HG03457 (cell line): ENCODE measurements at regions not wholly inside any gene's neighbourhood (a gene's known extent, or its start where the extent isn't known, plus 50 kb on each side); places are given as distances from the start of the nearest gene placed in this dataset.

Experiments
- ATAC-seq: cut with Tn5 transposase; IDR thresholded peaks from one replicate; pipeline ENCODE4 v1.9.1; 2021; ENCODE audit warnings: moderate number of reproducible peaks; ENCODE audit not compliant: unreplicated experiment

GRCh38 chr2:183991968-183992367 lies 606.4 kb upstream of the ZNF804A start:
- no peak for ATAC-seq

DNA sequence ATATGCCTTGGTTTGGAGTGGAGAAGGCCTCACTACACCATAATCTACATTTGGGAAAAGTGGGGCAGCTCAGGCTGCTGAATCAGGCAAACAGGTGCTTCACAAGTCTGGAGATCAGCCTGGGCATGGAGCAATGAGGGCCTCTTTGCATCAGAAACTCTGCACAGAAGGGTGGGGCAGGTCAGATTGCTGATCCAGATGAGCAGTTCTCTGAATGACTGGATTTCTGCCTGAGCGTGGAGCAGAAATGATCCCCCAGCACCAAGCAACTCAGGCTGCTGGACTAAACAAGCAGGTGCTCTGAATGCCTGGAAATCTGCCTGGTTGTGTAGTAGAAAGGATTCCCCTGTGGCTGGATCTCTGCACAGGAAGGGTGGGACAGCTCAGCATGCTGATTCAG lies 605.3 kb upstream of the ZNF804A start:
- ATAC-seq = peak; percentile 49

DNA sequence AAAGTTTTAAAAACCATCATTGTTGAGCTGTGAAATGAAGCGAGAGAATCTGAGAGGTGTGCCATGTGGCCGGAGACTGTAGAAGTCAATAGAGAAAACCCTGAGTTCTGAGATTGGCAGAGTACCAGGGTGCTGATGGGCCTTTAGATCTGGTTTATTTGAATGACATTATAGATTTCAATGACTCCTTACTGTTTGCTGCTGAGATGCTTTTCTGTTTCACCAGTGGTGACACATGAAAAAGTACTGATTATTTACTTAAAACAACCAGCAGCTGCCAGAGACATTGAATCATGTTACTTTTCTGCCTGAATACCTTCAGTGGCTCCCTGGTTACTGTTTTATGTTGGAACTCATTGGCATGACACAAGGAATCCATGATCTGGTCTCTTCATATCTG lies 602.7 kb upstream of the ZNF804A start:
- ATAC-seq = no peak

DNA sequence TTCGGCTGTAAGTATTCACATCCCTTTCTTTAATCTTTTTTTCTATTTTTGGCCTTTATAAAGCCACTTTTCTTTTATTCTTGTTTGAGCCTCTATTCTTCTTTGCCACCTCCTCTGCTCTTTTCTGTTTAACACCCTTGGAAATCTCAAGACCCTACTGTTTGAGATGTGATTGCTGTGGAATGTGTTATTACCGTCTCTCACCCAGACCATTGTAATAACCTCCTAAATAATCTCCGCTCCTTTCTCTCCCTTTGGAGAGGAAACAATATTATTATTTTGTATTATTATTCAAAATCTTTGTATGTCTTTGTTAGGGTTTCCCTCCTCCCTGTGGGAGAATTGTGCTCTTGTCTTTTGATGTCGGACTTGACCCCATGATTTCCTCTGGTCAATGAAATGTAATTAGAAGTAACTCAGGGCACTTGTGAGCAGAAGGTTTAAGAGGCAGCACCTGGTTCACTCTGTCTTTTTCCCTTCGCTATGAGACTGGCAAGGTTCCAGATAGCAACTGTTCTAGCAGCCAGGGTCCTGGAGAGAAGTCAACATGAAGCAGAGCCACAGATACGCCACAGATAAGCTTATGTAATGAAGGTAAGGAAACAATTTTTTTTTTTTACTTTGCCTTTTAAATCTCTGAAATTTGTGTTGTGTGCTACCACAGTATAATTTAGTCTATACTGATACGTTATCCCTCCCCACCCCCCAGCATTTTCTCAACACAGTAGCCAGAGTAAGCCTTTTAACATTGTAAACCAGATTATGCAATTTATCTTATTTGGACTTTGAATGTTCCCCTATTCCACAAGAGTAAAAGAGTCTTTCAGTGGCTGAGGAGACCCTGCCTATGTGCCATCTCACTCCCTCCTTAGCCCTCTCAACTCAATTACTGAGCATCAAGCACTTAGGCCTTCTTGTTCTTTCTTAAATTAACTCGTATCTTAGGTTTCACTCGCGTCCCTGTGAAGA lies 601.2 kb upstream of the ZNF804A start:
- no peak for ATAC-seq

DNA sequence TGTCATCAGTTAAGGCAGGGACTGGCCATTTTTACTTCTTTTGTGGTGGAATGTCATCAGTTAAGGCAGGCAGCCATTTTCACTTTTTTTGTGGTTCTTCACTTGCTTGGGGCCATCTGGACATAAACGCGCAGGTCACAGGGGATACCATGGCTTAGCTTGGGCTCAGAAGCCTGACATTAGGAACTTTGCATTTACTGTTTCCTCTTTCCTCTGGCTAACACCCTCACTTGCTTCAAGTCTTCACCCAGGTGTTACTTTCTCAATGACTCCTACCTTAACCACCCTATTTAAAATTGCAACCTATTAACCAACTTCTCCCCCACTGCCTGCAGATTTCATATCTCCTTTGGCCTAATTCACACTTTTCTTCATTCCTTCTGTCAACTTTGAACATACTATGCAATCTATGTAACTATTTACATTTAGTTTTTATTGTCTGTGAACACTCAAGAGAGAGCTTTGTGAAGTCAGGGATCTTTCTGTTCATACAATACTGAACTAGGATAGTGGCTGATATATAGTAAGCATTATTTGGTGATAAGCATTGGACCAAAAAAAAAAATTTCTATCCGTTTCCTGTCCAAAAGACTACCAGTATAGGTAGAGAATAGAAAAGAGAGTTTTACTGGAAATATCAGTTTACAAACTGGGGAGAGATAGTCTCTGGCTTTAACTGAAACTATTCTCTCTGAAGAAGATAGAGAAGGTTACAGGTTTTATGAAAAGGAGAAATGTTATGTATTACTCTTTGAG lies 600.1 kb upstream of the ZNF804A start:
- ATAC-seq = peak; percentile 98

GRCh38 chr2:183998797-183999190 lies 599.5 kb upstream of the ZNF804A start:
- ATAC-seq = no peak

GRCh38 chr2:184004289-184004947 lies 593.9 kb upstream of the ZNF804A start:
- ATAC-seq = peak; percentile 95

GRCh38 chr2:184004948-184005672 lies 593.2 kb upstream of the ZNF804A start:
- ATAC-seq = peak; percentile 27

DNA sequence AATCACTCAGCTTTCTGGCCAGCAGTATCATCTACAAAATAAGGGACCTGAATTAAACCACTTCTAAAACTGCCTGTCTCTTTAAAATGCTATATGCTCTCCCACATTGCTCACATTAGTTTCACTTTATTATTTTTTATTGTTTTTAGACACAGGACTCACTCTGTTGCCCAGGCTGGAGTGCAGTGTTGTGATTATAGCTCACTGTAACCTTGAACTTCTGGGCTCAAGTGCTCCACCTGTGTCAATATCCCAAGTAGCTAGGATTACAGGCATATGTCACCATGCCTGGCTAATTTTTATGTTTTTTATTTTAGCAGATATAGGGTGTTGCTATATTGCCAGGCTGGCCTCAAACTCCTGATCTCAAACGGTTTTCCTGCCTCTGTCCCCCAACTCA lies 591.3 kb upstream of the ZNF804A start:
- ATAC-seq = no peak

DNA sequence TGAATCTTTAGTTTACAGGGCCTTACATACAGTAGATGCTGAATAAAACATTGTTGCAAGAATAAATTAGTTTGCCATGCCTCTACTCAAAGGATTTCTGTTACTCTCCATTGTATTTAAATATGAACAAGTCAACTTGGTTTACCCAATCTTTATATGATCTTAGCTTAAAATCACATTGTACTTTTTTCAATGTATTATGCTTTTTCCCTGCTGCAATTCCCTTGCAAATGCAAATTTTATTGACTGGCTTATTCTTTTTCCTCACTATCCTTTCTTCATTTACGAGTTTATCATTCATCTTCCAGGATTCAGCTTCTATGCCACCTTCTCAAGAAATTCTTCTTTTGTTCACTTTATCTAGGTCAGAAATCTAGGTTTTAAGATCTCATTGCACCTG lies 571.4 kb upstream of the ZNF804A start:
- ATAC-seq = no peak

- ATAC-seq = no peak
These were observed 568.1 kb upstream of the ZNF804A start for GRCh38 chr2:184030245-184030644.

DNA sequence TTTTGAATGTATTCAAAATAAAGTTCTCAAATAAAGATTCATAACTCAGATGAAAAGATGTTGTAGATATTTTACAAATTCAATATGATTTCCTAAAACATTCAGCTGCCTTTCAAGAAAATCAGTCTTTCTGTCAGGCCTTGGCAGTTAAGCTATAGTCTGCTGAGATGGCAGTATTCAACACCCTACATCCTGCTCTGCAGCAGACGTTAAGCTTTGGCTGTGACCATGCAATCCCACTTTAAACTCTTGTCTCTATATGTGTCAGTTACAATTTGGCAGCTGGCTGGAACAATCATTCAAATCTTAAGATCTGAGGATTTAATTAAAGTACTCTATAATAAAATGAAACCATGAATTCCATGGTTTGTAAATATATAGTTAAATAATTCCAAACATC lies 567.3 kb upstream of the ZNF804A start:
- ATAC-seq = no peak

DNA sequence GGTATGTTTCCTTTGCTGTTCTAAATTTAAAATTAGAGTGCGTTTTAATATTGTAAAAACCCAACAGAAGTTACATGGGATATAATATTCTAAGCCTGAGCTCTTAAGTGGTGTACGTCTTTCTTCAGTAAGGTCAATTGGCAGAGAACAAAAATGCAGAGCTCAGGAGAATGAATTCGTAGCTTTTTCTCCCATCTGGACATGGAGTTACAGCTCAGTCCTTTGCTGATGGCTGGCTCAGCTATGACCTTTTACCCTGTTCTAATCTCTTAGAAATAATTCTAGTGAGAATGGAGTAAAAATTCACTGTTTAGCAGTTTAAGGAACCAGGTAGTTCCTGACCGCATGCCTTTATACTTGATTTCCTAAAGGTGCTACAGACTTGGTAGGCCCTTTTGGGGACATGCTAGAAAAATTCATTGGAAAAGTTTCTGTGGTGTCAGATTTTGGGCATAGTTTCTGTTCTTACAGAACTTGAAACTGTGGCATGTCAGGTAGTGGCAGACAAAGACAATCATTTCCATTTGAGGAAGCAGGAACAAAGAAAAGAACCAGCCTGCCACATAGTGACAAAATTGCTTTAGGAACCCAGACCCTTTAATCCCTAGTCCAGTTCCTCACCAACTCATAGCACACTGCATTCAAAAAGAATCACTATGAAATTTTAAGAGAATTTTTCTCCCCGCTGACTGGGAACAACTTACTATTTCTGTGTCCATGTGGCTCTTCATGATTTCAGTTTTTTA lies 566.8 kb upstream of the ZNF804A start:
- no peak for ATAC-seq

- ATAC-seq = no peak
These were observed 565.3 kb upstream of the ZNF804A start for GRCh38 chr2:184032983-184033382.

DNA sequence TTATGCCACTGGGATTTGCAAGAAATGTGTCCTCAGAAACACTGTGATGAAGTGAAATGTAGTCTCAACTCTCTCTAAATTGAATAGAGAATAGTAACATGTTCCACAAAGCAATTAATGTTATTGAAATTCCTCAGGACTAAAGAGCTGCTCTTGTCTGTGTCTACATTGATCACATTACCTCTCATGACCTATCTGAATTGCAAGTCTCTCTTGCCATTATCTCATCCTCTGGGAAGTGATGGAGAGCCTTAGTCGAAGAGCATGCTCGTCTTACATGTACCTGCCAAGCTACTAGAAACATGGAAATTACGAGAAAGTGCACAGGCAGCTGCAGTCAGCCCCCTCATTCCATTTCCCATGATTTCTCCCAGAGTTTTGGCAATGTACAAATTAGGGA lies 561.1 kb upstream of the ZNF804A start:
- ATAC-seq = no peak

GRCh38 chr2:184039493-184039892 lies 558.8 kb upstream of the ZNF804A start:
- no peak for ATAC-seq

DNA sequence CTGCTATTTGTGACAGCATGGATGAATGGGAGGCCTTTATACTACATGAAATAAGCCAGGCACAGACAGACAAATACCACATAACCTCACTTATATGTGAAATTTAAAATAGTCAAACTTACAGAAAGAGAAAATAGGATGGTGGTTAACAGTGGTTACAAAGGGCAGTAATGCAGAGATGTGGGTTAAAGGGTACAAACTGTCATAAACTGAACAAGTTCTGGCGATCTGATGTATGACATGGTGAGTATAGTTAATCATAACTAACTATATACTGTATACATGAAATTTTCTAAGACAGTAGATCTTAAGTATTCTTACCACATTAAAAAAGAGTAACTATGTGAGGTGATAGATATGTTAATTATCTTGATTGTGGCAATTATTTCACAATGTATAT lies 558.1 kb upstream of the ZNF804A start:
- ATAC-seq = no peak

DNA sequence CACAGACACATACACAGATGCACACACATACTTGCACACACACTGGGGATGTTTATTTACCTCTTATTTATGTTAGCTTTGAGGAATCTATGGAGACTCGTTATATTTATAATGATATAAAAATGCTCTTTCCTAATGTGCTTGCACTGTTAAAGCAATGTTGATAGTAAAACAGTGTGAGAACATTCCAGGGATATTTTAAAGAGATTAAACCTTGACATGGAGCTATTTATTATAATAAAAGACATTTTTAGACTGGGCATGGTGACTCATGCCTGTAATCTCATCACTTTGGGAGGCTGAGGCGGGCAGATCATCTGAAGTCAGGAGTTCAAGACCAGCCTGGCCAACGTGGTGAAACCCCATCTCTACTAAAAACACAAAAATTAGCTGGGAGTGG lies 557.3 kb upstream of the ZNF804A start:
- no peak for ATAC-seq

- no peak for ATAC-seq
These were observed 556.6 kb upstream of the ZNF804A start for GRCh38 chr2:184041777-184042176.

- no peak for ATAC-seq
These were observed 550.8 kb upstream of the ZNF804A start for GRCh38 chr2:184047536-184047935.
